ENCODE measurements at regions not wholly inside any gene's neighbourhood (a gene's known extent, or its start where the extent isn't known, plus 50 kb on each side); places are given as distances from the start of the nearest gene placed in this dataset.

- no peak overlapping the region for H3K4me3 ChIP-seq (replicated peaks in 1 of 3)
- no peaks in the 10 kb centered on the region for H3K27me3 ChIP-seq
- no peak for DNase-seq
- H3K36me3 ChIP-seq: no peaks in the 10 kb centered on the region
- intact Hi-C loops (cut with DNase I): no loop called here
- WGBS, 2 donors: 58 to 76% methylated on average over 2 of the region's 2 CpGs
- H3K9me3 ChIP-seq: no peaks in the 10 kb centered on the region
- no peak for TF ChIP-seq POLR2A (IDR thresholded peaks at IDR 0.05)
- no peak for TF ChIP-seq CTCF (IDR thresholded peaks at IDR 0.05)
- no peak overlapping the region for H3K27ac ChIP-seq
- H3K4me1 ChIP-seq: no peaks in the 10 kb centered on the region
These were observed 1029.7 kb upstream of the TENM3 start for GRCh38 chr4:181213551-181213950.

- H3K4me3 ChIP-seq (replicated peaks in 1 of 3): no peak overlapping the region
- no peak for TF ChIP-seq POLR2A (IDR thresholded peaks at IDR 0.05)
- no peak for TF ChIP-seq CTCF (IDR thresholded peaks at IDR 0.05)
- no peaks in the 10 kb centered on the region for H3K9me3 ChIP-seq
- H3K36me3 ChIP-seq: no peaks in the 10 kb centered on the region
- no peaks in the 10 kb centered on the region for H3K27me3 ChIP-seq
- WGBS, 2 donors: 84% methylated on average over 2 of the region's 2 CpGs
- H3K4me1 ChIP-seq: no peaks in the 10 kb centered on the region
- intact Hi-C loops (cut with DNase I): no loop called here
- DNase-seq: no peak
- H3K27ac ChIP-seq: no peak overlapping the region
These were observed 1026.7 kb upstream of the TENM3 start for GRCh38 chr4:181216501-181216900.

GRCh38 chr4:181219783-181220416 lies 1023.3 kb upstream of the TENM3 start:
- H3K36me3 ChIP-seq: no peaks in the 10 kb centered on the region
- no peaks in the 10 kb centered on the region for H3K4me1 ChIP-seq
- H3K27me3 ChIP-seq: no peaks in the 10 kb centered on the region
- no peak overlapping the region for H3K27ac ChIP-seq
- no peak for DNase-seq
- WGBS, 2 donors: 68 to 71% methylated on average over 3 of the region's 3 CpGs
- no peaks in the 10 kb centered on the region for H3K9me3 ChIP-seq
- intact Hi-C loops (cut with DNase I): no loop called here
- no peak overlapping the region for H3K4me3 ChIP-seq (replicated peaks in 1 of 3)
- no peak for TF ChIP-seq CTCF (IDR thresholded peaks at IDR 0.05)
- TF ChIP-seq POLR2A (IDR thresholded peaks at IDR 0.05): no peak

- Histone ChIP-seq H3K4me3 (replicated peaks in 1 of 3) (no peak overlapping the region), H3K27ac (no peak overlapping the region), H3K27me3 (no peaks in the 10 kb centered on the region), H3K4me1 (no peaks in the 10 kb centered on the region), H3K9me3 (no peaks in the 10 kb centered on the region), H3K36me3 (no peaks in the 10 kb centered on the region)
- no peak for DNase-seq
- TF ChIP-seq POLR2A (IDR thresholded peaks at IDR 0.05) (no peak), CTCF (IDR thresholded peaks at IDR 0.05) (no peak)
- intact Hi-C loops (cut with DNase I): no loop called here
- WGBS, 2 donors: 84 to 89% methylated on average over 4 of the region's 4 CpGs
These were observed 1018.4 kb upstream of the TENM3 start for GRCh38 chr4:181224852-181225251.

GRCh38 chr4:181225616-181226261 lies 1017.5 kb upstream of the TENM3 start:
- WGBS, 2 donors: 62 to 64% methylated on average over 10 of the region's 10 CpGs
- Histone ChIP-seq H3K27ac (no peak overlapping the region), H3K4me3 (replicated peaks in 1 of 3) (no peak overlapping the region), H3K27me3 (no peaks in the 10 kb centered on the region), H3K9me3 (no peaks in the 10 kb centered on the region), H3K4me1 (no peaks in the 10 kb centered on the region), H3K36me3 (no peaks in the 10 kb centered on the region)
- TF ChIP-seq POLR2A (IDR thresholded peaks at IDR 0.05): no peak
- no peak for TF ChIP-seq CTCF (IDR thresholded peaks at IDR 0.05)
- intact Hi-C loops (cut with DNase I): no loop called here
- no peak for DNase-seq
